ENCODE measurements at regions not wholly inside any gene's neighbourhood (a gene's known extent, or its start where the extent isn't known, plus 50 kb on each side); places are given as distances from the start of the nearest gene placed in this dataset.

GRCh38 chr10:78937800-78938694, 130.7 kb upstream of the ZMIZ1 start:
- no peak for TF ChIP-seq CTCF (IDR thresholded peaks at IDR 0.05; ENCODE audit: insufficient read depth, missing control alignments)
- no peak for FAIRE-seq
- no peak for DNase-seq (ENCODE audit: insufficient read length, low spot score)

GRCh38 chr10:78938695-78939672, 129.8 kb upstream of the ZMIZ1 start:
- DNase-seq (ENCODE audit: insufficient read length, low spot score) (no peak), FAIRE-seq (no peak)
- TF ChIP-seq CTCF (IDR thresholded peaks at IDR 0.05; ENCODE audit: insufficient read depth, missing control alignments), result no peak

GRCh38 chr10:78942091-78942501, 126.7 kb upstream of the ZMIZ1 start:
- FAIRE-seq, result no peak
- no peak for DNase-seq (ENCODE audit: insufficient read length, low spot score)
- no peak for TF ChIP-seq CTCF (IDR thresholded peaks at IDR 0.05; ENCODE audit: insufficient read depth, missing control alignments)

- TF ChIP-seq CTCF (IDR thresholded peaks at IDR 0.05; ENCODE audit: insufficient read depth, missing control alignments), result no peak
- FAIRE-seq, result no peak
- DNase-seq (ENCODE audit: insufficient read length, low spot score), result no peak
Observed at GRCh38 chr10:78944723-78945312, 123.9 kb upstream of the ZMIZ1 start.

GRCh38 chr10:78945838-78946237, 122.9 kb upstream of the ZMIZ1 start:
- no peak for TF ChIP-seq CTCF (IDR thresholded peaks at IDR 0.05; ENCODE audit: insufficient read depth, missing control alignments)
- no peak for DNase-seq (ENCODE audit: insufficient read length, low spot score)
- FAIRE-seq, result no peak

- no peak for DNase-seq (ENCODE audit: insufficient read length, low spot score)
- FAIRE-seq, result no peak
- TF ChIP-seq CTCF (IDR thresholded peaks at IDR 0.05; ENCODE audit: insufficient read depth, missing control alignments), result no peak
Observed at GRCh38 chr10:78947226-78947625, 121.5 kb upstream of the ZMIZ1 start.

Measured in D721Med (cell line).